Astrocyte of the spinal cord (primary cell): ENCODE measurements at regions not wholly inside any gene's neighbourhood (a gene's known extent, or its start where the extent isn't known, plus 50 kb on each side); places are given as distances from the start of the nearest gene placed in this dataset.

Experiments used
- DNase-seq: peaks from one replicate; pipeline ENCODE4 v3.0.0; 2011; ENCODE audit warnings: low read depth, low spot score
- H3K4me3 ChIP-seq: 2 replicates; pipeline ENCODE4 v1.5.1; 2011; ENCODE audit warnings: low read depth, mild to moderate bottlenecking, low read length, moderate library complexity
- CTCF ChIP-seq: IDR thresholded peaks from 2 replicates; pipeline ENCODE4 v1.5.1; 2012; ENCODE audit warnings: low read depth, mild to moderate bottlenecking, low read length, inconsistent platforms
- in situ Hi-C: cut with HindIII; loops from 2 replicates; pipeline ENCODE4 v1.10.0; 2017; ENCODE audit warnings: low sequenced_read_pairs

GRCh38 chr20:4563534-4563933, 122.7 kb upstream of the PRNP start:
- H3K4me3 ChIP-seq: no peak overlapping the region
- peak; percentile 22 for TF ChIP-seq CTCF
- DNase-seq: peak; percentile 71
- in situ Hi-C loops: no loop called here

DNA sequence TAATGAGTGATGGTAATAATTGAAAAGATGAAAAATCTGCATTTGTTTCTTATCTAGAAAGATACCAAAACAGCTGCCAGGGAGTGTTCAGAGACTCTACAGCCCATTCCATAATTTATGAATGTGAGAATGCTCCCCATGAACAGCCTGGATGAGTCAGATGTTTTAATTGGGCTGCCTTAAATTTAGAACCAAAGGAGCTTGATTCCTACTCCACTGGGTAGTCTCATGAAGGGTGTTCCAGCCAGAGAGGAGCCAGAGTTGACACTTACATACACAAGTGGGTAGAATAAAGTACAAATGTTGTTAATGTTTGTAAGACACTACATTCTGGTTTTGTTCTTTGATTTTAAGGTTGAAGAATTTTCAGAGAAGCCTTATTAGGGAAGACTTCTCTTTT, 123.2 kb upstream of the PRNP start:
- H3K4me3 ChIP-seq: no peak overlapping the region
- no peak for TF ChIP-seq CTCF
- in situ Hi-C loops: no loop called here
- DNase-seq: no peak

DNA sequence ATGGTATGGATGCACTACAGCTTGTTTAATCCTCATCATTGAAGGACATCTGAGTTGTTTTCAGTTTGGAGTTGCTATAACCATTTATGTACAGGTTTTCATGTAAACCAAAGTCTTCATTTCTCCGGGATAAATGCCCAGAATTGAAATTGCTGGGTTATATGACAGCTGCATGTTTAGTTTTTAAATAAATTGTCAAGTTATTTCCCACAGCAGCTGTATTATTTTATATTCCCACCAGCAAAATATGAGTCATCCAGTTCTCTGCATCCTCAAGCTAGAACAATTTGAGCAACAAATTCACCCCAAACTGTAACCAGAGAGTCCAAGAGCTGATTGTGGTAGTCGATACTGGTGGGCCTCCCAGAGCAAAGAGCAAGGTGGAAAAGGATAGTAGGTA, 125.6 kb upstream of the PRNP start:
- no peak overlapping the region for H3K4me3 ChIP-seq
- TF ChIP-seq CTCF: no peak
- in situ Hi-C loops: no loop called here
- peak; percentile 35 for DNase-seq

DNA sequence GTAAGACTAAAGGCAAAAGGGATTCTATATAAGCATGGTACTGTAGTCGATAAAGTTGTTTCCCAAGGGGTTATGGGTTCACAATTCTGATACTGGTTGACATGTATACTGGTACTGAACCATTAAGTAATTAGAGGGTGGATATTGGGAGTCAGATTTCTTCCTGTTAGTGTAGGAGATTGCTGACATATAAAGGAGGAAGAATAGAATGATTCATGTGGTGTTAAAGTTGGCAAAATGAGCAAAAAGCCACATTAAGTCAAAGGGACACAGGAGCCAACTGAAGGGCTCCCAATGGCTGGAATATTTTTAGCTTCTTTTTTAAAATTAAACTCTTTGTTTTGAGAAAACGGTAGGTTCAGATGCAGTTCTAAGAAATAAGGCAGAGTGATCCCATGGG, 126.3 kb upstream of the PRNP start:
- in situ Hi-C loops: no loop called here

GRCh38 chr20:4559106-4559505, 127.2 kb upstream of the PRNP start:
- no peak for TF ChIP-seq CTCF
- in situ Hi-C loops: no loop called here
- no peak for DNase-seq
- H3K4me3 ChIP-seq: no peak overlapping the region

More for the DNA sequence above, 126.3 kb upstream of the PRNP start:
- no peak for TF ChIP-seq CTCF
- no peak for DNase-seq
- H3K4me3 ChIP-seq: no peak overlapping the region

DNA sequence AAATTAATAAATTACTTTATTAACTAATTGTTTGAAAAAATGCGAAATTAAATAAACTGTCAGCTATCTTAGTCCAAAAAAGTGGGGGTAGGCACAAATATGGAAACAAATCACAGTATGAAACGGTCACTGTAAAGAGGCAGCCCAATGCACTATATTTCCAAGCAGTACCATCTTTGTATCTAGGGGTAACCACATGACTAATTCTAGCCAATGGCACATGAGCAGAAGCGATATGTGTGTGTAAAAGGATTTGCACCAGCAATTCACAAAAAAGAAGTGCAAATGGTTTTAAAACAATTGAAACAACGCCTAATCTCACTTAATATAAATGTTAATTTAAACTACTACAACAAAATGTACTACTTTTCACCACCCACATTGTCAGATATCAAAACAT, 129.5 kb upstream of the PRNP start:
- DNase-seq: no peak
- no peak for TF ChIP-seq CTCF
- in situ Hi-C loops: no loop called here
- H3K4me3 ChIP-seq: no peak overlapping the region
